GM10266 (cell line): ENCODE measurements at regions not wholly inside any gene's neighbourhood (a gene's known extent, or its start where the extent isn't known, plus 50 kb on each side); places are given as distances from the start of the nearest gene placed in this dataset.

Experiments used
- DNase-seq: peaks from one replicate; pipeline ENCODE4 v3.0.0; 2012; ENCODE audit errors: extremely low spot score
- CTCF ChIP-seq: IDR thresholded peaks from 2 replicates; pipeline ENCODE4 v1.5.1; 2012; ENCODE audit warnings: mild to moderate bottlenecking, low read depth; ENCODE audit not compliant: control insufficient read depth, insufficient read depth; ENCODE audit errors: missing control alignments

GRCh38 chr4:155094201-155094820, 114.1 kb upstream of the NPY2R start:
- no peak for TF ChIP-seq CTCF
- DNase-seq: no peak

DNA sequence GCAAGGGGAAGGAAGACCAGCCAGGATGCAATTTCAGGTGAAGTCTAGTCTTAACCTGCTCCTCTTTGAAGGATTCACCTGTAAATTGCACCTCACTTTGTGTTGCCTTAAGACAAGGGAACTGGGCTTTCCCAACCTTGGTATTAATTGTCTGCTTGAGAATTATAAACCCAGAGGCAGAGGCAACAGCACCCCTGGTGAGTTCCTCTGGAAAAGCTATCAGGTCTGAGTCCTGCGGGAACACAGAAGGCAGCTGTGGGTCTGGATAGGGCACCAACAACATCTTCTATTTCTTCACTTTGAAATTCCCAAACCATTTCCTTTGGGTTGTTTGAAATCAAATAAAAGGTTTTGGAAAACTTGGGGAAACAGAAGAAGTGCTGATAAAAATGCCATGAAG, 109.2 kb upstream of the NPY2R start:
- no peak for TF ChIP-seq CTCF
- no peak for DNase-seq

- DNase-seq: no peak
- TF ChIP-seq CTCF: no peak
Measured at GRCh38 chr4:155106629-155107028, 101.8 kb upstream of the NPY2R start.

- no peak for TF ChIP-seq CTCF
- no peak for DNase-seq
Measured at GRCh38 chr4:155107059-155107458, 101.4 kb upstream of the NPY2R start.

GRCh38 chr4:155114790-155115189, 93.6 kb upstream of the NPY2R start:
- no peak for DNase-seq
- no peak for TF ChIP-seq CTCF

DNA sequence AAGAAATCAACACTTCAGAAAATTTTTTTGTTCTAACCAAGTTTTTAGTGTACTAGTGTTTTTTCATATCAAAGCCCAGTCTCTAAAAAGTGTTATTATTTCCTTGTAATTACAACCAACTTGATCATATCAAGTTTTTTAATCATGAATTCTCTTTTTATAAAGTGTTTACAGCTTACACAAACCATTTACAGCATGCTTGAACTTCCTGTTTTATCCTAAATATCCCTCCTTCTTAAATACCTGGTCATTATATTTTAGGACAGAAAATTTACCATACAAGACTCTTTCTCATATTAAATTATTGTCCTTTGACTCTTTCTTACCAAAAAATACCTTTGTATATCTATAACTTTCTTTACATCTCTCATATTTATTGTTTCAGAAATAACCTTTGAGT, 89.4 kb upstream of the NPY2R start:
- DNase-seq: no peak
- no peak for TF ChIP-seq CTCF

- no peak for DNase-seq
Measured at GRCh38 chr4:155120536-155120935, 87.9 kb upstream of the NPY2R start.

More at GRCh38 chr4:155120536-155120935, 87.9 kb upstream of the NPY2R start:
- TF ChIP-seq CTCF: no peak
